ENCODE measurements at regions not wholly inside any gene's neighbourhood (a gene's known extent, or its start where the extent isn't known, plus 50 kb on each side); places are given as distances from the start of the nearest gene placed in this dataset.

- TF ChIP-seq ZNF219 (CRISPR knock-in tag; IDR thresholded peaks at IDR 0.05; ENCODE audit: borderline replicate concordance) (no peak), SOX15 (CRISPR knock-in tag; IDR thresholded peaks at IDR 0.05) (no peak), ZNF425 (CRISPR knock-in tag; conservative IDR thresholded peaks at IDR 0.05) (no peak), MXD4 (CRISPR knock-in tag; IDR thresholded peaks at IDR 0.05; ENCODE audit: borderline replicate concordance) (no peak), PRDM15 (CRISPR knock-in tag; IDR thresholded peaks at IDR 0.05) (no peak), NFYB (CRISPR knock-in tag; conservative IDR thresholded peaks at IDR 0.05; ENCODE audit: low read depth) (no peak), E2F5 (CRISPR knock-in tag; IDR thresholded peaks at IDR 0.05) (no peak), NFE2L1 (CRISPR knock-in tag; IDR thresholded peaks at IDR 0.05) (no peak), FOXK1 (CRISPR knock-in tag; IDR thresholded peaks at IDR 0.05) (no peak), RELA (CRISPR knock-in tag; IDR thresholded peaks at IDR 0.05; ENCODE audit: borderline replicate concordance) (no peak)
- DNase-seq (ENCODE audit: low spot score) = no peak
- H3K36me3 Mint-ChIP-seq = peaks cover 5% of the 10 kb centered on the region
- CTCF ChIA-PET = no interaction called here
- POLR2A ChIA-PET = no interaction called here
- no peak overlapping the region for H3K27ac Mint-ChIP-seq
- H3K27me3 Mint-ChIP-seq (ENCODE audit: low read depth) = no peaks in the 10 kb centered on the region
- H3K4me3 Mint-ChIP-seq = no peak overlapping the region
- peaks cover 13% of the 10 kb centered on the region; the same call in 1 of the 2 replicates for H3K4me1 Mint-ChIP-seq
- ATAC-seq = no peak
- peaks cover 6% of the 10 kb centered on the region for H3K9me3 Mint-ChIP-seq
These were observed 59.1 kb upstream of the TMEM252 start for GRCh38 chr9:68599826-68600225.

- H3K27me3 Mint-ChIP-seq (ENCODE audit: low read depth) = no peaks in the 10 kb centered on the region
- H3K9me3 Mint-ChIP-seq = no peaks in the 10 kb centered on the region
- no peak for ATAC-seq
- TF ChIP-seq, protein P1, sequence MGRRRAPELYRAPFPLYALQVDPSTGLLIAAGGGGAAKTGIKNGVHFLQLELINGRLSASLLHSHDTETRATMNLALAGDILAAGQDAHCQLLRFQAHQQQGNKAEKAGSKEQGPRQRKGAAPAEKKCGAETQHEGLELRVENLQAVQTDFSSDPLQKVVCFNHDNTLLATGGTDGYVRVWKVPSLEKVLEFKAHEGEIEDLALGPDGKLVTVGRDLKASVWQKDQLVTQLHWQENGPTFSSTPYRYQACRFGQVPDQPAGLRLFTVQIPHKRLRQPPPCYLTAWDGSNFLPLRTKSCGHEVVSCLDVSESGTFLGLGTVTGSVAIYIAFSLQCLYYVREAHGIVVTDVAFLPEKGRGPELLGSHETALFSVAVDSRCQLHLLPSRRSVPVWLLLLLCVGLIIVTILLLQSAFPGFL (CRISPR knock-in tag; IDR thresholded peaks at IDR 0.05; ENCODE audit: borderline replicate concordance) = no peak
- no peak for TF ChIP-seq JUN (CRISPR knock-in tag; IDR thresholded peaks at IDR 0.05)
- TF ChIP-seq OVOL2 (CRISPR knock-in tag; IDR thresholded peaks at IDR 0.05; ENCODE audit: borderline replicate concordance) = no peak
- no peak for TF ChIP-seq TEAD4 (CRISPR knock-in tag; IDR thresholded peaks at IDR 0.05)
- no peak for TF ChIP-seq ZNF512 (CRISPR knock-in tag; IDR thresholded peaks at IDR 0.05; ENCODE audit: borderline replicate concordance)
- TF ChIP-seq MYBL2 (CRISPR knock-in tag; IDR thresholded peaks at IDR 0.05) = no peak
- TF ChIP-seq E2F5 (CRISPR knock-in tag; IDR thresholded peaks at IDR 0.05) = no peak
- no peak for TF ChIP-seq PRDM15 (CRISPR knock-in tag; IDR thresholded peaks at IDR 0.05)
- no peak for TF ChIP-seq TEAD1 (CRISPR knock-in tag; IDR thresholded peaks at IDR 0.05)
- no peak for TF ChIP-seq MAX (CRISPR knock-in tag; IDR thresholded peaks at IDR 0.05)
- no peak for TF ChIP-seq ATF3 (CRISPR knock-in tag; conservative IDR thresholded peaks at IDR 0.05)
These were observed 60.4 kb upstream of the TMEM252 start for GRCh38 chr9:68601081-68601480.

More at GRCh38 chr9:68601081-68601480, 60.4 kb upstream of the TMEM252 start:
- DNase-seq (ENCODE audit: low spot score) = no peak
- Mint-ChIP-seq H3K4me1 (peaks cover 4% of the 10 kb centered on the region; the same call in 1 of the 2 replicates), H3K36me3 (no peaks in the 10 kb centered on the region), H3K4me3 (no peak overlapping the region), H3K27ac (no peak overlapping the region)
- CTCF ChIA-PET = no interaction called here
- POLR2A ChIA-PET = no interaction called here

Measured in WTC11 (cell line).